ENCODE measurements at regions not wholly inside any gene's neighbourhood (a gene's known extent, or its start where the extent isn't known, plus 50 kb on each side); places are given as distances from the start of the nearest gene placed in this dataset.

GRCh38 chr2:81263989-81264388 lies 959.4 kb upstream of the LRRTM1 start:
- in situ Hi-C loops (cut with MboI): no loop called here
- Histone ChIP-seq H4K20me1 (ENCODE audit: control insufficient read depth, insufficient read depth) (no peaks in the 10 kb centered on the region), H3K4me1 (ENCODE audit: control insufficient read depth, insufficient read depth, low read length) (no peaks in the 10 kb centered on the region), H3K36me3 (ENCODE audit: control insufficient read depth in 2 of 2, insufficient read depth in 2 of 2, low read length in 1 of 2) (no peaks in the 10 kb centered on the region), H2AFZ (ENCODE audit: control insufficient read depth, low read depth, low read length) (no peak overlapping the region), H3K9me3 (replicated peaks; ENCODE audit: control insufficient read depth, insufficient read depth, low read length) (no peaks in the 10 kb centered on the region), H3K9ac (ENCODE audit: control insufficient read depth, insufficient read depth, low read length) (no peak overlapping the region), H3K79me2 (ENCODE audit: control insufficient read depth, insufficient read depth, low read length) (no peaks in the 10 kb centered on the region), H3K27me3 (replicated peaks in 1 of 2; ENCODE audit: control insufficient read depth in 2 of 2, insufficient read depth in 2 of 2, low read length in 1 of 2) (no peaks in the 10 kb centered on the region), H3K4me3 (no peak overlapping the region), H3K27ac (ENCODE audit: control insufficient read depth, insufficient read depth) (no peak overlapping the region), H3K4me2 (ENCODE audit: control insufficient read depth, insufficient read depth) (no peak overlapping the region)
- ChIA-PET POLR2A (interaction anchor here (0.5 kb wide), 1 partner anchor 12 kb away, joined by 4 read pairs; no protein-coding TSS in a partner anchor), SMC1A (ENCODE audit: uncharacterized antibody, unreplicated experiment) (interaction anchor here (1.3 kb wide), 1 partner anchor 15 kb away, joined by 3 read pairs; no protein-coding TSS in a partner anchor), CTCF (interaction anchor here (1.7 kb wide), 1 partner anchor 8 kb away, joined by 7 read pairs; no protein-coding TSS in a partner anchor), RAD21 (ENCODE audit: unreplicated experiment) (no interaction called here)
- FAIRE-seq (no peak), DNase-seq (ENCODE audit: low read depth, low spot score) (no peak), ATAC-seq (peak; percentile 65)
- TF ChIP-seq, protein P1, sequence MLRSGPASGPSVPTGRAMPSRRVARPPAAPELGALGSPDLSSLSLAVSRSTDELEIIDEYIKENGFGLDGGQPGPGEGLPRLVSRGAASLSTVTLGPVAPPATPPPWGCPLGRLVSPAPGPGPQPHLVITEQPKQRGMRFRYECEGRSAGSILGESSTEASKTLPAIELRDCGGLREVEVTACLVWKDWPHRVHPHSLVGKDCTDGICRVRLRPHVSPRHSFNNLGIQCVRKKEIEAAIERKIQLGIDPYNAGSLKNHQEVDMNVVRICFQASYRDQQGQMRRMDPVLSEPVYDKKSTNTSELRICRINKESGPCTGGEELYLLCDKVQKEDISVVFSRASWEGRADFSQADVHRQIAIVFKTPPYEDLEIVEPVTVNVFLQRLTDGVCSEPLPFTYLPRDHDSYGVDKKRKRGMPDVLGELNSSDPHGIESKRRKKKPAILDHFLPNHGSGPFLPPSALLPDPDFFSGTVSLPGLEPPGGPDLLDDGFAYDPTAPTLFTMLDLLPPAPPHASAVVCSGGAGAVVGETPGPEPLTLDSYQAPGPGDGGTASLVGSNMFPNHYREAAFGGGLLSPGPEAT (IDR thresholded peaks at IDR 0.05; ENCODE audit: low read depth): peak; percentile 39; the same call in 1 of the 2 replicates
- TF ChIP-seq IKZF2 (IDR thresholded peaks at IDR 0.05) (peak in 1 of 2 experiments; percentile 21; a peak in 1 of 4 replicates), ATF7 (IDR thresholded peaks at IDR 0.05; ENCODE audit: low read depth) (peak; percentile 56), DPF2 (IDR thresholded peaks at IDR 0.05) (no peak), MTA2 (IDR thresholded peaks at IDR 0.05; ENCODE audit: low read depth) (peak; percentile 53; the same call in 1 of the 2 replicates)
- BruUV-seq (replicated peaks): no TSS peak
- intact Hi-C loops (cut with micrococcal nuclease; ENCODE audit: unreplicated experiment): no loop called here

- no peak overlapping the region for H3K4me3 ChIP-seq
- no peak overlapping the region for H3K27ac ChIP-seq (ENCODE audit: control insufficient read depth, insufficient read depth)
- ChIA-PET CTCF (interaction anchor here (0.9 kb wide), 1 partner anchor 14 kb away, joined by 3 read pairs; no protein-coding TSS in a partner anchor), RAD21 (ENCODE audit: unreplicated experiment) (no interaction called here), SMC1A (ENCODE audit: uncharacterized antibody, unreplicated experiment) (interaction anchor here (0.7 to 1.5 kb wide), 3 partner anchors 53 to 67 kb away, joined by 3 read pairs; no protein-coding TSS in a partner anchor), POLR2A (no interaction called here)
- no peaks in the 10 kb centered on the region for H3K4me1 ChIP-seq (ENCODE audit: control insufficient read depth, insufficient read depth, low read length)
- H4K20me1 ChIP-seq (ENCODE audit: control insufficient read depth, insufficient read depth): no peaks in the 10 kb centered on the region
- no peaks in the 10 kb centered on the region for H3K9me3 ChIP-seq (replicated peaks; ENCODE audit: control insufficient read depth, insufficient read depth, low read length)
- FAIRE-seq: no peak
- no peak overlapping the region for H3K4me2 ChIP-seq (ENCODE audit: control insufficient read depth, insufficient read depth)
- 0% methylated on average over 1 of the region's 1 CpG for WGBS (ENCODE audit: insufficient coverage, insufficient replicate concordance, low lambda C conversion rate, missing lambda C conversion rate)
- no peak overlapping the region for H2AFZ ChIP-seq (ENCODE audit: control insufficient read depth, low read depth, low read length)
- intact Hi-C loops (cut with micrococcal nuclease; ENCODE audit: unreplicated experiment): no loop called here
- DNase-seq (ENCODE audit: low read depth, low spot score): no peak
- H3K27me3 ChIP-seq (replicated peaks in 1 of 2; ENCODE audit: control insufficient read depth in 2 of 2, insufficient read depth in 2 of 2, low read length in 1 of 2): no peaks in the 10 kb centered on the region
- in situ Hi-C loops (cut with MboI): no loop called here
- no TSS peak for BruUV-seq (replicated peaks)
- no peaks in the 10 kb centered on the region for H3K36me3 ChIP-seq (ENCODE audit: control insufficient read depth in 2 of 2, insufficient read depth in 2 of 2, low read length in 1 of 2)
- no peaks in the 10 kb centered on the region for H3K79me2 ChIP-seq (ENCODE audit: control insufficient read depth, insufficient read depth, low read length)
- H3K9ac ChIP-seq (ENCODE audit: control insufficient read depth, insufficient read depth, low read length): no peak overlapping the region
- ATAC-seq: no peak
- TF ChIP-seq NR2C1 (IDR thresholded peaks at IDR 0.05) (no peak), ZBED1 (IDR thresholded peaks at IDR 0.05; ENCODE audit: borderline replicate concordance) (no peak), MAX (IDR thresholded peaks at IDR 0.05; ENCODE audit: low read depth, low read length) (no peak), ZNF217 (IDR thresholded peaks at IDR 0.05) (no peak), RUNX3 (IDR thresholded peaks at IDR 0.05; ENCODE audit: low read length) (no peak)
- TF ChIP-seq, protein P2, sequence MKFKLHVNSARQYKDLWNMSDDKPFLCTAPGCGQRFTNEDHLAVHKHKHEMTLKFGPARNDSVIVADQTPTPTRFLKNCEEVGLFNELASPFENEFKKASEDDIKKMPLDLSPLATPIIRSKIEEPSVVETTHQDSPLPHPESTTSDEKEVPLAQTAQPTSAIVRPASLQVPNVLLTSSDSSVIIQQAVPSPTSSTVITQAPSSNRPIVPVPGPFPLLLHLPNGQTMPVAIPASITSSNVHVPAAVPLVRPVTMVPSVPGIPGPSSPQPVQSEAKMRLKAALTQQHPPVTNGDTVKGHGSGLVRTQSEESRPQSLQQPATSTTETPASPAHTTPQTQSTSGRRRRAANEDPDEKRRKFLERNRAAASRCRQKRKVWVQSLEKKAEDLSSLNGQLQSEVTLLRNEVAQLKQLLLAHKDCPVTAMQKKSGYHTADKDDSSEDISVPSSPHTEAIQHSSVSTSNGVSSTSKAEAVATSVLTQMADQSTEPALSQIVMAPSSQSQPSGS (IDR thresholded peaks at IDR 0.05; ENCODE audit: low read length): no peak
- TF ChIP-seq, protein P3, sequence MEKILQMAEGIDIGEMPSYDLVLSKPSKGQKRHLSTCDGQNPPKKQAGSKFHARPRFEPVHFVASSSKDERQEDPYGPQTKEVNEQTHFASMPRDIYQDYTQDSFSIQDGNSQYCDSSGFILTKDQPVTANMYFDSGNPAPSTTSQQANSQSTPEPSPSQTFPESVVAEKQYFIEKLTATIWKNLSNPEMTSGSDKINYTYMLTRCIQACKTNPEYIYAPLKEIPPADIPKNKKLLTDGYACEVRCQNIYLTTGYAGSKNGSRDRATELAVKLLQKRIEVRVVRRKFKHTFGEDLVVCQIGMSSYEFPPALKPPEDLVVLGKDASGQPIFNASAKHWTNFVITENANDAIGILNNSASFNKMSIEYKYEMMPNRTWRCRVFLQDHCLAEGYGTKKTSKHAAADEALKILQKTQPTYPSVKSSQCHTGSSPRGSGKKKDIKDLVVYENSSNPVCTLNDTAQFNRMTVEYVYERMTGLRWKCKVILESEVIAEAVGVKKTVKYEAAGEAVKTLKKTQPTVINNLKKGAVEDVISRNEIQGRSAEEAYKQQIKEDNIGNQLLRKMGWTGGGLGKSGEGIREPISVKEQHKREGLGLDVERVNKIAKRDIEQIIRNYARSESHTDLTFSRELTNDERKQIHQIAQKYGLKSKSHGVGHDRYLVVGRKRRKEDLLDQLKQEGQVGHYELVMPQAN (conservative IDR thresholded peaks at IDR 0.05): no peak
Observed at GRCh38 chr2:81260320-81260719, 955.8 kb upstream of the LRRTM1 start.
